ENCODE measurements at regions not wholly inside any gene's neighbourhood (a gene's known extent, or its start where the extent isn't known, plus 50 kb on each side); places are given as distances from the start of the nearest gene placed in this dataset.

- Histone ChIP-seq H3K9me2 (ENCODE audit: insufficient read depth) (no peaks in the 10 kb centered on the region), H2AFZ (no peak overlapping the region), H3K36me3 (ENCODE audit: low read depth) (no peaks in the 10 kb centered on the region), H3K27ac (no peak overlapping the region), H3K4me2 (no peak overlapping the region), H3K4me3 (no peak overlapping the region), H4K20me1 (ENCODE audit: insufficient read depth) (peaks cover 71% of the 10 kb centered on the region), H3K4me1 (replicated peaks; ENCODE audit: insufficient read depth) (no peaks in the 10 kb centered on the region), H3K27me3 (ENCODE audit: insufficient read depth, low read depth) (no peaks in the 10 kb centered on the region), H3F3A (ENCODE audit: insufficient read depth, low read depth) (no peaks in the 10 kb centered on the region; the same call in 1 of the 2 replicates), H3K9me3 (ENCODE audit: insufficient read depth, low read depth) (no peaks in the 10 kb centered on the region), H3K79me2 (ENCODE audit: low read depth) (peaks cover 9% of the 10 kb centered on the region; the same call in 1 of the 2 replicates)
- ChIA-PET POLR2A (ENCODE audit: unreplicated experiment) (no interaction called here), CTCF (no interaction called here)
- DNase-seq: no peak
- intact Hi-C loops (cut with micrococcal nuclease; ENCODE audit: unreplicated experiment): no loop called here
- BruUV-seq (replicated peaks): no TSS peak
- TF ChIP-seq EZH2 (IDR thresholded peaks at IDR 0.05; ENCODE audit: low read depth) (no peak), CTCF (conservative IDR thresholded peaks at IDR 0.05) (no peak)
Observed at GRCh38 chr17:77433385-77434135, 292.8 kb downstream of the SEC14L1 start.

- Histone ChIP-seq H3F3A (ENCODE audit: insufficient read depth, low read depth) (no peaks in the 10 kb centered on the region; the same call in 1 of the 2 replicates), H2AFZ (no peak overlapping the region), H3K9me3 (ENCODE audit: insufficient read depth, low read depth) (no peaks in the 10 kb centered on the region), H4K20me1 (ENCODE audit: insufficient read depth) (peaks cover 73% of the 10 kb centered on the region), H3K9me2 (ENCODE audit: insufficient read depth) (no peaks in the 10 kb centered on the region), H3K4me2 (no peak overlapping the region), H3K79me2 (ENCODE audit: low read depth) (peaks cover 8% of the 10 kb centered on the region; the same call in 1 of the 2 replicates), H3K36me3 (ENCODE audit: low read depth) (no peaks in the 10 kb centered on the region), H3K27me3 (ENCODE audit: insufficient read depth, low read depth) (no peaks in the 10 kb centered on the region), H3K4me3 (no peak overlapping the region), H3K4me1 (replicated peaks; ENCODE audit: insufficient read depth) (no peaks in the 10 kb centered on the region), H3K27ac (no peak overlapping the region)
- intact Hi-C loops (cut with micrococcal nuclease; ENCODE audit: unreplicated experiment): no loop called here
- BruUV-seq (replicated peaks): no TSS peak
- DNase-seq: no peak
- CTCF ChIA-PET: no interaction called here
- TF ChIP-seq EZH2 (IDR thresholded peaks at IDR 0.05; ENCODE audit: low read depth) (no peak), CTCF (conservative IDR thresholded peaks at IDR 0.05) (no peak)
- POLR2A ChIA-PET (ENCODE audit: unreplicated experiment): no interaction called here
Observed at GRCh38 chr17:77434136-77435114, 293.7 kb downstream of the SEC14L1 start.

- Histone ChIP-seq H3K4me2 (no peak overlapping the region), H3K79me2 (ENCODE audit: low read depth) (peaks cover 8% of the 10 kb centered on the region; the same call in 1 of the 2 replicates), H3K27me3 (ENCODE audit: insufficient read depth, low read depth) (no peaks in the 10 kb centered on the region), H3K36me3 (ENCODE audit: low read depth) (no peaks in the 10 kb centered on the region), H3K9me3 (ENCODE audit: insufficient read depth, low read depth) (no peaks in the 10 kb centered on the region), H3K4me1 (replicated peaks; ENCODE audit: insufficient read depth) (no peaks in the 10 kb centered on the region), H3F3A (ENCODE audit: insufficient read depth, low read depth) (no peaks in the 10 kb centered on the region; the same call in 1 of the 2 replicates), H4K20me1 (ENCODE audit: insufficient read depth) (peaks cover 69% of the 10 kb centered on the region), H3K27ac (no peak overlapping the region), H3K4me3 (no peak overlapping the region), H3K9me2 (ENCODE audit: insufficient read depth) (no peaks in the 10 kb centered on the region), H2AFZ (no peak overlapping the region)
- no TSS peak for BruUV-seq (replicated peaks)
- intact Hi-C loops (cut with micrococcal nuclease; ENCODE audit: unreplicated experiment): no loop called here
- TF ChIP-seq EZH2 (IDR thresholded peaks at IDR 0.05; ENCODE audit: low read depth): no peak
- TF ChIP-seq CTCF (conservative IDR thresholded peaks at IDR 0.05): no peak
- ChIA-PET CTCF (no interaction called here), POLR2A (ENCODE audit: unreplicated experiment) (no interaction called here)
- DNase-seq: no peak
Observed at GRCh38 chr17:77435272-77436057, 294.7 kb downstream of the SEC14L1 start.
